Activated T-helper 17 cell treated with anti-CD3 and anti-CD28 coated beads, Interleukin-2, amount 50 U/mL, for 72 hours (primary cell): ENCODE measurements at regions not wholly inside any gene's neighbourhood (a gene's known extent, or its start where the extent isn't known, plus 50 kb on each side); places are given as distances from the start of the nearest gene placed in this dataset.
"Not testable (repeated sequence)": the region's sequence is repeated elsewhere in the genome, so short reads cannot be mapped to it uniquely, and the experiment has no call there.

Source experiments
- ATAC-seq: fragments of 150-1000 bp; cut with Tn5 transposase; replicated peaks from 2 replicates; pipeline ENCODE4 v1.10.0; 2021; ENCODE audit warnings: mild to moderate bottlenecking, moderate library complexity
- H3K27ac Mint-ChIP-seq: one replicate; pipeline ENCODE4 v1.8.0; 2022; ENCODE audit warnings: mixed read lengths
- H3K27me3 Mint-ChIP-seq: one replicate; pipeline ENCODE4 v1.8.0; 2022; ENCODE audit warnings: mixed read lengths
- H3K36me3 Mint-ChIP-seq: one replicate; pipeline ENCODE4 v1.8.0; 2022; ENCODE audit warnings: low read depth, mild to moderate bottlenecking, mixed read lengths
- H3K4me1 Mint-ChIP-seq: one replicate; pipeline ENCODE4 v1.8.0; 2022; ENCODE audit warnings: mixed read lengths
- H3K4me3 Mint-ChIP-seq: one replicate; pipeline ENCODE4 v1.8.0; 2022; ENCODE audit warnings: mild to moderate bottlenecking, mixed read lengths
- H3K9me3 Mint-ChIP-seq: one replicate; pipeline ENCODE4 v1.8.0; 2022; ENCODE audit warnings: mixed read lengths

GRCh38 chr9:97766610-97767009, 69.5 kb upstream of the XPA start:
- Mint-ChIP-seq H3K4me1 (no peaks in the 10 kb centered on the region), H3K27me3 (peaks cover 26% of the 10 kb centered on the region), H3K9me3 (no peaks in the 10 kb centered on the region), H3K27ac (no peak overlapping the region), H3K36me3 (no peaks in the 10 kb centered on the region), H3K4me3 (no peak overlapping the region)
- ATAC-seq: no peak

GRCh38 chr9:97767891-97768290, 70.8 kb upstream of the XPA start:
- no peaks in the 10 kb centered on the region for H3K36me3 Mint-ChIP-seq
- H3K4me3 Mint-ChIP-seq: no peak overlapping the region
- no peaks in the 10 kb centered on the region for H3K4me1 Mint-ChIP-seq
- no peaks in the 10 kb centered on the region for H3K9me3 Mint-ChIP-seq
- H3K27ac Mint-ChIP-seq: no peak overlapping the region
- no peak for ATAC-seq
- H3K27me3 Mint-ChIP-seq: peaks cover 16% of the 10 kb centered on the region

DNA sequence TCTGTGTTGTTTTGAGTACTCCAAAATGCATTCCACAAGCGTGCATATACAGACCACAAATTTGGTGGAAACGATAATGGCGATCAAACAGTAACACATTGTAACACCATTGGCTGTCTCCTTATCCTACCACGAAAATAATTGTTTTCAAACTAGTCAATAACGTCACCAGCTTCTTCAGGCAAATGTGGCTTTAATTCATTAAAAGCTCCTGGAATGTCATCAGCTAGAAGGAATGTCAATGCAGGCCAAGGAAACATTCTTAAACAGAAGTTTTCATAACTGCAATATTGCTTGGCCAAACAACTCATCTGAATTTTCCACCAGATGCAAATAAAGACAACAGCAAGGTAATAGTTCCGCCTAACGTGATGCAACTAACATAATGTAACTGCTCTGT, 71.6 kb upstream of the XPA start:
- ATAC-seq: no peak
- no peak overlapping the region for H3K4me3 Mint-ChIP-seq
- H3K27ac Mint-ChIP-seq: no peak overlapping the region
- no peaks in the 10 kb centered on the region for H3K9me3 Mint-ChIP-seq
- no peaks in the 10 kb centered on the region for H3K4me1 Mint-ChIP-seq
- H3K27me3 Mint-ChIP-seq: peaks cover 13% of the 10 kb centered on the region
- no peaks in the 10 kb centered on the region for H3K36me3 Mint-ChIP-seq

GRCh38 chr9:97769208-97769607, 72.1 kb upstream of the XPA start:
- no peaks in the 10 kb centered on the region for H3K4me1 Mint-ChIP-seq
- H3K27me3 Mint-ChIP-seq: peaks cover 16% of the 10 kb centered on the region
- ATAC-seq: no peak
- H3K36me3 Mint-ChIP-seq: no peaks in the 10 kb centered on the region
- H3K4me3 Mint-ChIP-seq: no peak overlapping the region
- no peak overlapping the region for H3K27ac Mint-ChIP-seq
- H3K9me3 Mint-ChIP-seq: no peaks in the 10 kb centered on the region

DNA sequence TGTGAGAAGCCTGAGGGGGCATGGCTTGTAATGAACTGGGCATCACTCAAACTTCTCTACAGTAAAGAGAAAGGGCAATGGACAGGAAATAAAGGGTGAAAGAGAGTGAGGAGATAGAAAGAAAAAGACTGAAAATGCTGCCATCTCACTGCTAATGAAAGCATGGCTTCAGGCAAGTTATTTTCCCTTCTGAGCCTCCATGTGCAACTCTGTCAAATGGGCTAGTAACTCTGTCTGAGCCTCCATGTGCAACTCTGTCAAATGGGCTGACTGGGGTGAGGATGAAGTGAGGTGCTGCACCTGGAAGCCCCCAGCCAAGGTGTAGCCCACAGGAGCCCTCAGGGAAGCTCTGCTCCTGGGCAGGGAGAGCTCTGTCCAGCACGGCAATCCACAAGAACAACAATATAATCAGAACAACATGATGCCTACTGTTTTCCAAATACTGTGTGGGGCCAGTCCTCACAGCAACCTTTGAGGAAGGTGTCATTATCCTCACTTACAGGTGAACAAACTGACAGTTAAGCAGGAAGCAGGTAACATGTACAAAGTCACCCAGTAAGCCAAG, 73.8 kb upstream of the XPA start:
- Mint-ChIP-seq H3K27me3 (peaks cover 18% of the 10 kb centered on the region), H3K36me3 (no peaks in the 10 kb centered on the region), H3K4me1 (no peaks in the 10 kb centered on the region), H3K4me3 (no peak overlapping the region), H3K27ac (no peak overlapping the region), H3K9me3 (no peaks in the 10 kb centered on the region)
- no peak for ATAC-seq

- no peak for ATAC-seq
- Mint-ChIP-seq H3K27me3 (peaks cover 20% of the 10 kb centered on the region), H3K27ac (no peak overlapping the region), H3K36me3 (no peaks in the 10 kb centered on the region), H3K4me1 (no peaks in the 10 kb centered on the region), H3K4me3 (no peak overlapping the region), H3K9me3 (no peaks in the 10 kb centered on the region)
Measured at GRCh38 chr9:97771641-97772040, 74.5 kb upstream of the XPA start.

DNA sequence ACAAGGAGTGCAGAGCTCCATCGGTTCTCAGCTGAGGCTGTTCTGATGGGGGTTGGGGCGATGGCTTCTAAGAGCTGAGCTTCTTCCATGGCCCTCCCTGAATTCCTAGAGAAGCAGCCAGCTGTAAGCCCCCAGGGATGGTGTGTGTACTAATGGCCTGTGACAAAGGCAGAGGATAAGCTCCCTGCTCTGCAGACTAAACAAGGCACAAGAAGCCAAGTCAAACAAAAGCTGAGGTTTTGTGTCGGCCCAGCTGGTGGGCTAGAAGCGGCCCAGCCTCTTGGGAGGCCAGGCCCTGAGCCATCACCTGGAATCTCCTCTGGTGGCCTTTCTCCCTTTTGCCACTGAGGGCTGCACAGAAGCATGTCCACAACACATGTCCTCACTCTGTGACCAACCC, 75.0 kb upstream of the XPA start:
- Mint-ChIP-seq H3K27me3 (peaks cover 20% of the 10 kb centered on the region), H3K27ac (no peak overlapping the region), H3K4me3 (no peak overlapping the region), H3K9me3 (no peaks in the 10 kb centered on the region), H3K36me3 (no peaks in the 10 kb centered on the region), H3K4me1 (no peaks in the 10 kb centered on the region)
- no peak for ATAC-seq

DNA sequence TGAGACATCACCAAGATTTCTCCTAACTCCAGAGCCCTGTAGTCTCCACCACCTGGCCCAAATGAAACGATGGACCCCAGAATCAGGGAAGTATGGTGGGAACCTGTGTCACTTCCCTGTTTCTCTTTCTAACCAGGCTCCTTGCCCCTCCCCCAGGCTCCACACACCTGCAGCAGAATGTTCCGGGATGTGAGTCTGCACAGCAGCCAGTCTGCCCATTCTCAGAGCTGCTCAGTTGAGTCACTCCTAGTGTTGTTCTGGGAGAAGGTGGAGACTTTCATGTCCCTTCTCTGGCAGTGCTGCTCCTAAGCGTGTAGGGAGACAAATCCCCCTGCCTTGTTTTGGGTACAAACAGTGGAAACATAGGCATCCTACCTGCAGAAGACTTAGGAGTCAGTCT, 76.0 kb upstream of the XPA start:
- no peaks in the 10 kb centered on the region for H3K36me3 Mint-ChIP-seq
- H3K4me3 Mint-ChIP-seq: no peak overlapping the region
- H3K9me3 Mint-ChIP-seq: no peaks in the 10 kb centered on the region
- ATAC-seq: no peak
- peaks cover 20% of the 10 kb centered on the region for H3K27me3 Mint-ChIP-seq
- H3K27ac Mint-ChIP-seq: no peak overlapping the region
- no peaks in the 10 kb centered on the region for H3K4me1 Mint-ChIP-seq

DNA sequence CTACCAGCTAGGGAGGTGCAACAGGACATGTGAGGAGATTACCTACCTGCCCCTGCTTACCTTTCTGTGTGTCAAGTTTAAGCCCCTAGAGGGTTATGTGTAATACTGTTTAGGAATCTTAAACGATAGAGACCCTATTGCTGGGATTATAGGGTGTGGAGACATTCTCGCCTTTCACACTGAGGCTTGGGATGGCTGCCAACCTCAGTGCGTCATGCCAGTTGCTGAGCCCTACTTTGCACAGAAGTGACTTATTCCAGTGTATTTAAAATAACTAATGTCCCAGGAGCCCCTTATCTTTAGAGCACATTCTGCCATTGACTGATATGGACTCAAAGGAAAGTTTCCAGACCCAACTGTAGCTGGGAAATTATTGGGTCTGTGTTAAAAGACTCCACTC, 76.6 kb upstream of the XPA start:
- Mint-ChIP-seq H3K36me3 (no peaks in the 10 kb centered on the region), H3K27ac (no peak overlapping the region), H3K9me3 (peaks cover 2% of the 10 kb centered on the region), H3K4me3 (no peak overlapping the region), H3K4me1 (no peaks in the 10 kb centered on the region), H3K27me3 (peaks cover 22% of the 10 kb centered on the region)
- ATAC-seq: no peak

DNA sequence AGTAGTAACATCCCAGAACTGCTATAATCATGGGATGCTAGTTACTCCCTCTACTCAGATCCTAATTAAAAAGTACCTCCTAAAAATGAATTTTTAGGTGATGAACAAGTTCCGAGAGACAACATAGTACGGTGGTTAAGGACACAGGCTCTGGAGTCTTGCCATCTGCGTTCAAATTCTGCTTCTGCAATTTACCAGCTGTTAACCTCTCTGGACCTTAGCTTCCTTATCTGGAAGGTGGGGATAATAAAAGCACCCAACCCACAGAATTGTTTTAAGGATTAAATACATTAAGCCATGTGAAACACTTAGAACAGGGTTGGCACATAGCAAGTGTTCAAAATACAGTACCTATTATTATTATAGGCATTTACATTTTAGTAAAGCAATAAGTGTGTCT, 77.5 kb upstream of the XPA start:
- H3K4me3 Mint-ChIP-seq: no peak overlapping the region
- H3K36me3 Mint-ChIP-seq: no peaks in the 10 kb centered on the region
- ATAC-seq: no peak
- H3K27ac Mint-ChIP-seq: no peak overlapping the region
- no peaks in the 10 kb centered on the region for H3K4me1 Mint-ChIP-seq
- peaks cover 24% of the 10 kb centered on the region for H3K27me3 Mint-ChIP-seq
- peaks cover 6% of the 10 kb centered on the region for H3K9me3 Mint-ChIP-seq

- H3K4me3 Mint-ChIP-seq, H3K27ac Mint-ChIP-seq, H3K4me1 Mint-ChIP-seq, H3K9me3 Mint-ChIP-seq, H3K36me3 Mint-ChIP-seq, ATAC-seq: not testable (repeated sequence)
- H3K27me3 Mint-ChIP-seq: peaks cover 21% of the 10 kb centered on the region
Measured at GRCh38 chr9:97778740-97779139, 74.3 kb upstream of the FOXE1 start.

DNA sequence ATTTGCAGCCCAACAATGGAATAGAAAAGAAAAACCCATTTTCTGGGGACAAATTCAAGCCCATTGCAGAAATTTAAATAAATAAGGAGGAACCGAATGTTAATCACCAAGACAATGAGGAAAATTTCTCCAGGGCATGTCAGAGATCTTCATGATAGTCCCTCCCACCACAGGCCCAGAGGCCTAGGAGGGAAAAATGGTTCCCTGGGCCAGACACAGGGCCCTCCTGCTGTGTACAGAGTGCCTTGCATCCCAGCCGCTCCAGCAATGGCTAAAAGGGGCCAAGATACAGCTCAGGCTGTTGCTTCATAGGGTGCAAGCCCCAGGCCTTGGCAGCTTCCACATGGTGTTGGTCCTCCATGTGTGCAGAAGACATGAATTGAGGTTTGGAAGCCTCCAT, 73.4 kb upstream of the FOXE1 start:
- Mint-ChIP-seq H3K9me3 (peaks cover 6% of the 10 kb centered on the region), H3K4me1 (no peaks in the 10 kb centered on the region), H3K27ac (no peak overlapping the region), H3K4me3 (no peak overlapping the region), H3K27me3 (peaks cover 18% of the 10 kb centered on the region), H3K36me3 (no peaks in the 10 kb centered on the region)
- no peak for ATAC-seq

DNA sequence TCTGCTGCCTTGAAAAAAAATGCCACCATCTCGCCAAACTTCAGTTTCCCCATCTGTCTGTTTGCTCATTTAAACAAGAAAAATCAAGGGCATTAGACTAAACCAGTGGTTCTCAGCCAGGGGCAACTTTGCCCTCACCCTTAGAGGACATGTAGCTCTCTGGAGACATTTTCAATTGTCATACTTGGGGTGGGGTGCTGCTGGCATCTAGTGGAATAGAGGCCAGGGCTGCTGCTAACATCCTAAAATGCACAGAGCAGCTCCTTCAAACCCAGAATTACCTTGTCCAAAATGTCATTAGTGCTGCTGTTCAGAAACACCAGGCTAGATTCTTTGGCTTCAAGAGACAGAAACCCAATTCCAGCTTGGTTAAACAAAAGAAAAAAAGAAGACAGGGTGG, 71.1 kb upstream of the FOXE1 start:
- Mint-ChIP-seq H3K4me1 (no peaks in the 10 kb centered on the region), H3K4me3 (no peak overlapping the region), H3K27ac (no peak overlapping the region), H3K36me3 (no peaks in the 10 kb centered on the region), H3K27me3 (peaks cover 15% of the 10 kb centered on the region), H3K9me3 (peaks cover 6% of the 10 kb centered on the region)
- no peak for ATAC-seq

GRCh38 chr9:97786341-97786740, 66.7 kb upstream of the FOXE1 start:
- Mint-ChIP-seq H3K36me3 (no peaks in the 10 kb centered on the region), H3K27me3 (peaks cover 9% of the 10 kb centered on the region), H3K27ac (no peak overlapping the region), H3K9me3 (no peaks in the 10 kb centered on the region), H3K4me3 (no peak overlapping the region), H3K4me1 (no peaks in the 10 kb centered on the region)
- ATAC-seq: no peak

GRCh38 chr9:97787551-97787950, 65.5 kb upstream of the FOXE1 start:
- no peak for ATAC-seq
- Mint-ChIP-seq H3K4me1 (no peaks in the 10 kb centered on the region), H3K27ac (no peak overlapping the region), H3K27me3 (peaks cover 8% of the 10 kb centered on the region), H3K36me3 (no peaks in the 10 kb centered on the region), H3K4me3 (no peak overlapping the region), H3K9me3 (no peaks in the 10 kb centered on the region)
